PC-3 (cell line): ENCODE measurements at regions not wholly inside any gene's neighbourhood (a gene's known extent, or its start where the extent isn't known, plus 50 kb on each side); places are given as distances from the start of the nearest gene placed in this dataset.

Experiments used
- EZH2 ChIP-seq: fragments of 300-600 bp; sonication (generic); IDR thresholded peaks from one replicate; pipeline ENCODE4 v1.6.1; 2017; ENCODE audit warnings: antibody characterized with exemption, mild to moderate bottlenecking, low read length; ENCODE audit not compliant: unreplicated experiment
- TF ChIP-seq, protein P1 (sequence below): fragments of 300-600 bp; sonication (generic); conservative IDR thresholded peaks from 2 replicates; pipeline ENCODE4 v1.5.1; 2017; ENCODE audit warnings: antibody characterized with exemption, low read depth, mild to moderate bottlenecking, low read length

DNA sequence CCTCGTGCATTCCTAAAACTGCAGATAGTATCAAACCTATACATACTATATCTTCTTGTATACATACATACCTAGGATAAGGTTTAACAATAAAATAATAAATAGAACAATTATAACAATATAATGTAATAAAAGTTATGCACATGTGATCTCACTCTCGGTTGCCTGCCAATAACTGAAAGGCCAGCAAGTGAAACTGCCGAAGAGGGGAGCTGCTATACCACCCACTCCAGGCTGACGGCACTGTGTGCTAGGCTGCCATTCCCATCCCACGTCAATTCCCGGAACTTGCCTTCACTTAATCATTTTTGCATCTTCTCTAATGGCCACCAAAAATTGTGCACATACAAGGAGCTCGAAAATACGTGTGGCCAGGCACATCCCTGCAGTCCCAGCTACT, 451.1 kb upstream of the FAT1 start:
- TF ChIP-seq, protein P1, sequence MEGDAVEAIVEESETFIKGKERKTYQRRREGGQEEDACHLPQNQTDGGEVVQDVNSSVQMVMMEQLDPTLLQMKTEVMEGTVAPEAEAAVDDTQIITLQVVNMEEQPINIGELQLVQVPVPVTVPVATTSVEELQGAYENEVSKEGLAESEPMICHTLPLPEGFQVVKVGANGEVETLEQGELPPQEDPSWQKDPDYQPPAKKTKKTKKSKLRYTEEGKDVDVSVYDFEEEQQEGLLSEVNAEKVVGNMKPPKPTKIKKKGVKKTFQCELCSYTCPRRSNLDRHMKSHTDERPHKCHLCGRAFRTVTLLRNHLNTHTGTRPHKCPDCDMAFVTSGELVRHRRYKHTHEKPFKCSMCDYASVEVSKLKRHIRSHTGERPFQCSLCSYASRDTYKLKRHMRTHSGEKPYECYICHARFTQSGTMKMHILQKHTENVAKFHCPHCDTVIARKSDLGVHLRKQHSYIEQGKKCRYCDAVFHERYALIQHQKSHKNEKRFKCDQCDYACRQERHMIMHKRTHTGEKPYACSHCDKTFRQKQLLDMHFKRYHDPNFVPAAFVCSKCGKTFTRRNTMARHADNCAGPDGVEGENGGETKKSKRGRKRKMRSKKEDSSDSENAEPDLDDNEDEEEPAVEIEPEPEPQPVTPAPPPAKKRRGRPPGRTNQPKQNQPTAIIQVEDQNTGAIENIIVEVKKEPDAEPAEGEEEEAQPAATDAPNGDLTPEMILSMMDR = no peak
- TF ChIP-seq EZH2 = no peak
